SKM-1 treated with dmso at 0.1 percent for 144 hours (cell line): ENCODE measurements at regions not wholly inside any gene's neighbourhood (a gene's known extent, or its start where the extent isn't known, plus 50 kb on each side); places are given as distances from the start of the nearest gene placed in this dataset.

Source experiments
- DNase-seq: peaks from one replicate; lab custom pipeline; 2025; ENCODE audit not compliant: unreplicated experiment; lab: John Stamatoyannopoulos, UW

- no peak for DNase-seq
These were observed 484.8 kb downstream of the PSAT1 start for GRCh38 chr9:78781681-78782080.

- no peak for DNase-seq
These were observed 485.3 kb downstream of the PSAT1 start for GRCh38 chr9:78782234-78782633.

GRCh38 chr9:78782858-78783257 lies 485.9 kb downstream of the PSAT1 start:
- no peak for DNase-seq

GRCh38 chr9:78783743-78784142 lies 486.8 kb downstream of the PSAT1 start:
- no peak for DNase-seq

- DNase-seq: no peak
These were observed 489.9 kb downstream of the PSAT1 start for GRCh38 chr9:78786794-78787193.

- no peak for DNase-seq
These were observed 491.2 kb downstream of the PSAT1 start for GRCh38 chr9:78788101-78788500.

GRCh38 chr9:78791779-78792178 lies 494.9 kb downstream of the PSAT1 start:
- DNase-seq: no peak

- DNase-seq: no peak
These were observed 495.8 kb downstream of the PSAT1 start for GRCh38 chr9:78792745-78793144.

- no peak for DNase-seq
These were observed 508.8 kb downstream of the PSAT1 start for GRCh38 chr9:78805771-78806170.

- DNase-seq: no peak
These were observed 509.7 kb downstream of the PSAT1 start for GRCh38 chr9:78806492-78807160.

- DNase-seq: no peak
These were observed 510.4 kb downstream of the PSAT1 start for GRCh38 chr9:78807286-78807685.

GRCh38 chr9:78808048-78808447 lies 511.1 kb downstream of the PSAT1 start:
- DNase-seq: no peak

GRCh38 chr9:78811622-78812276 lies 514.8 kb downstream of the PSAT1 start:
- no peak for DNase-seq

GRCh38 chr9:78812665-78813064 lies 515.7 kb downstream of the PSAT1 start:
- no peak for DNase-seq

GRCh38 chr9:78813602-78814180 lies 516.8 kb downstream of the PSAT1 start:
- DNase-seq: no peak

- no peak for DNase-seq
These were observed 524.3 kb downstream of the PSAT1 start for GRCh38 chr9:78821126-78821822.

GRCh38 chr9:78826527-78826926 lies 529.6 kb downstream of the PSAT1 start:
- DNase-seq: no peak

GRCh38 chr9:78828521-78828920 lies 531.6 kb downstream of the PSAT1 start:
- DNase-seq: no peak

GRCh38 chr9:78830301-78830700 lies 533.4 kb downstream of the PSAT1 start:
- no peak for DNase-seq

- DNase-seq: no peak
These were observed 534.8 kb downstream of the PSAT1 start for GRCh38 chr9:78831726-78832125.

GRCh38 chr9:78835928-78836450 lies 539.1 kb downstream of the PSAT1 start:
- DNase-seq: no peak

- DNase-seq: no peak
These were observed 542.3 kb downstream of the PSAT1 start for GRCh38 chr9:78839252-78839651.
